ENCODE measurements at regions not wholly inside any gene's neighbourhood (a gene's known extent, or its start where the extent isn't known, plus 50 kb on each side); places are given as distances from the start of the nearest gene placed in this dataset.

DNA sequence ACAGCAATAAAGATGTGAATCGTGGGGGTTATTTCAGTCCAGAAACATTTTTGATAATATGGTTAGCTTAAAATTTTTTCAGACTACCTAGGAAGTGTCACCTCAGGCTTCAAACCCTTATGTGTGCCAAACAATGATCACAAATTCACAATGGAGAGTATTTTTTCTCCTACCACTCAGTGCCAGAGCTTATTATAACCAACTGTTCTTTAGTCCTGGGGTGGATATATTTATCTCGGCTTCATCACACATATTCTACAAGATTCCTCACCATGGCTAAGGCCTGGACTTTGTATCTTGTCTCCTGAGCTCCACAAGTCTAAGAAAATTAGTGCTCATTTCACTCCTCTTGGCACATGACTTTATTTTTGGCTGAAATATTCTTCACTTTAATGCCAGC is 629.1 kb downstream of the RWDD3 start:
- POLR2A ChIA-PET, result no interaction called here

DNA sequence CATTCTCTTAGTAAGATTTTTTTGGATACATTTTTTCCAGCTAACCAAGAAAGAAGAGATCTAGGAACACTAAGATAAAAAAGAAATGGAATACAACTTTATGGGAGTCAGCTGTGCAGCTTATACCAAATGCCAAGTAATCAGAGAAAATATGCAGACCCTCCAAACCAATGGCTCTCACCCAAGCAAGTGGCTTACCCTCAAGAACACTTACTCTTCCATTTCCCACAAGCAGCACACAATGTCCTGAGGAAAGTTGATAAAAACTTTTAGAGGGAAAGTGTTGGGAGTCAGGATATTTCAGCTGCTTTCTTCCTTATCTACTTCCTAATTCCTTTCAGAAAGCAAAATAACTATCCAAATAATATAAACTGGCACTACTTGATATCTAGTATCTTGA is 631.8 kb downstream of the RWDD3 start:
- ChIA-PET CTCF (interaction anchor here (2.0 kb wide), 1 partner anchor 11 kb away, joined by 4 read pairs; no protein-coding TSS in a partner anchor), POLR2A (no interaction called here)
- TF ChIP-seq, protein P1, sequence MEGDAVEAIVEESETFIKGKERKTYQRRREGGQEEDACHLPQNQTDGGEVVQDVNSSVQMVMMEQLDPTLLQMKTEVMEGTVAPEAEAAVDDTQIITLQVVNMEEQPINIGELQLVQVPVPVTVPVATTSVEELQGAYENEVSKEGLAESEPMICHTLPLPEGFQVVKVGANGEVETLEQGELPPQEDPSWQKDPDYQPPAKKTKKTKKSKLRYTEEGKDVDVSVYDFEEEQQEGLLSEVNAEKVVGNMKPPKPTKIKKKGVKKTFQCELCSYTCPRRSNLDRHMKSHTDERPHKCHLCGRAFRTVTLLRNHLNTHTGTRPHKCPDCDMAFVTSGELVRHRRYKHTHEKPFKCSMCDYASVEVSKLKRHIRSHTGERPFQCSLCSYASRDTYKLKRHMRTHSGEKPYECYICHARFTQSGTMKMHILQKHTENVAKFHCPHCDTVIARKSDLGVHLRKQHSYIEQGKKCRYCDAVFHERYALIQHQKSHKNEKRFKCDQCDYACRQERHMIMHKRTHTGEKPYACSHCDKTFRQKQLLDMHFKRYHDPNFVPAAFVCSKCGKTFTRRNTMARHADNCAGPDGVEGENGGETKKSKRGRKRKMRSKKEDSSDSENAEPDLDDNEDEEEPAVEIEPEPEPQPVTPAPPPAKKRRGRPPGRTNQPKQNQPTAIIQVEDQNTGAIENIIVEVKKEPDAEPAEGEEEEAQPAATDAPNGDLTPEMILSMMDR (IDR thresholded peaks at IDR 0.05; ENCODE audit: control extremely low read depth, extremely low read depth, low read depth, missing control alignments), result no peak
- DNase-seq (ENCODE audit: extremely low spot score), result no peak

More for the DNA sequence above, 629.1 kb downstream of the RWDD3 start:
- TF ChIP-seq, protein P1 (IDR thresholded peaks at IDR 0.05; ENCODE audit: control extremely low read depth, extremely low read depth, low read depth, missing control alignments), result no peak
- CTCF ChIA-PET, result no interaction called here
- DNase-seq (ENCODE audit: extremely low spot score), result no peak

DNA sequence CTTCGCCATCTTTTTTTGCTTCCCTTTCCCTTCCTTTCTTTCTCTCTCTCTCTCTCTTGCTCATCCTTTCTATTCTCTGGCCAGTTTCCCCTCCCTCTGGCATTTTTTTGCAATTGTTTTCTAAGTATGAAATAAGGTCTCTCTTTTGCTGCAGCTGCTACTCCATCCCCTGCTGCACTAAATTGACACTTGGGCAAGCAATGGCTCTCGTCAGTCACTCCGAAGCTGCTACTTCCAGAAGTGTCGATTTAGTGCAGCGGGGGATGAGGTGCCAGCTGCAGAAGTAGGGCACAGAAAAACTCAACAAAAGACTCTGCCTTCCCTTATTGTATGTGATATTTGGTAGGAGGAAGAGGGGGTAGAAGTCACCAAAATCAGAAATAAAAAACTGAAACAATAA is 642.3 kb downstream of the RWDD3 start:
- no peak for DNase-seq (ENCODE audit: extremely low spot score)
- CTCF ChIA-PET, result no interaction called here
- POLR2A ChIA-PET, result no interaction called here
- TF ChIP-seq, protein P1 (IDR thresholded peaks at IDR 0.05; ENCODE audit: control extremely low read depth, extremely low read depth, low read depth, missing control alignments), result no peak

DNA sequence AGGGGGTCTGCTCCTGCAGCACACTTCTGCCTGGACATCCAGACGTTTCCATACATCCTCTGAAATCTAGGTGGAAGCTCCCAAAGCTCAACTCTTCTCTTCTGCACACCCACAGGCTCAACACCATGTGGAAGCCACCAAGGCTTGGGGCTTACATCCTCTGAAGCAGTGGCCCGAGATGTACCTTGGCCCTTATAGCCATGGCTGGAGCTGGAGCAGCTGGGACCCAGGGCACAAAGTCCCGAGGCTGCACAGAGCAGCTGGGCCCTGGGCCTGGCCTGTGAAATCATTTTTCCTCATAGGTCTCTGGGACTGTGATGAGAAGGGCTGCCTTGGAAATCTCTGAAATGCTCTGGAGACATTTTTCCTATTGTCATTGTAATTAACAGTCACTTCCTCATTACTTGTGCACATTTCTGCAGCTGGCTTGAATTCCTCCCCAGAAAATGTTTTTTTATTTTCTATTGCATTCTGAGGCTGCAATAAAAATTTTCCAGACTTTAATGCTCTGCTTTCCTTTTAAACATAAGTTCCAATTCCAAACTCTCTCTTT is 645.6 kb downstream of the RWDD3 start:
- TF ChIP-seq, protein P1 (IDR thresholded peaks at IDR 0.05; ENCODE audit: control extremely low read depth, extremely low read depth, low read depth, missing control alignments), result no peak
- DNase-seq (ENCODE audit: extremely low spot score), result no peak
- ChIA-PET POLR2A (no interaction called here), CTCF (no interaction called here)

DNA sequence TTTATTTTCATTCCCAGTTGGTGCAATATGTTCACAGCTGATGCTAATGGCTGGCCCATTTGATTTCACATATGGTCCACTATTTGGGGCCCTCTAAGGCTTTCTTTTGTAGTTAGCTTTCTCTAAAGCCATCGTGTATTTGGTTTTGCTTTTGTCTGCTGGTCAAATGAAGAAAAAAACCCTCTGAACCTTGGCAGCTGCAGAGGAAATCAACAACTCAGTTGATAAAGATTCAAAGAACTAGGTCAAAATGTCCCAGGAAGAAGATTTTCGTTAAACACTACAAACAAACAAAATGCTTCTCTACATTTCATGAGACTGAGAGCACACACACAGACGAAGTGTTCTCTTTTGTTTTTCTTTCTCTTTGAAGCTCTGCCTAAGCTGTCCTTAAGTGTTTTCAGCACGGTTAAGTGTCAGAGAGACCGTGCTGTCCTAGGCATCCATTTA is 655.0 kb downstream of the RWDD3 start:
- TF ChIP-seq, protein P1 (IDR thresholded peaks at IDR 0.05; ENCODE audit: control extremely low read depth, extremely low read depth, low read depth, missing control alignments), result no peak
- ChIA-PET POLR2A (no interaction called here), CTCF (interaction anchor here (1.3 kb wide), 1 partner anchor 11 kb away, joined by 4 read pairs; no protein-coding TSS in a partner anchor)
- DNase-seq (ENCODE audit: extremely low spot score), result no peak

DNA sequence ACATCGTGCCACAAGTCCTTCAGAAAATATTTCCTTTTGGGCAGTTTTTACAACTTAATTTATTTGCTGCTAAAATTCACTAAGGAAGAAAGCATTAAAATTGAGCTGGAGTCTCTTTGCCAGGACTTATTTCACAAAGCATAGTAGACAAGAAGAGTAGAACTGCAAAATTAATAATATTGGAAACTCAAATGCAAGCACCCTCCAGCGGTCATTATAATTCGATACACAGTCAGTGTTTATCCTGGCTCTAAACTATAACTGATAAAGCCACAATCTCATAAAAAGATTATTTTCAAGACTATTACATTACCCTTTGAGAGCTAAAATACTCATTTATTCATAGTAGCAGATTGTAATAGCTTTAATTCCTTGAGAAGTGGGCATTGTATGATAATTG is 655.4 kb downstream of the RWDD3 start:
- DNase-seq (ENCODE audit: extremely low spot score), result no peak
- TF ChIP-seq, protein P1 (IDR thresholded peaks at IDR 0.05; ENCODE audit: control extremely low read depth, extremely low read depth, low read depth, missing control alignments), result no peak
- ChIA-PET CTCF (interaction anchor here (1.3 kb wide), 1 partner anchor 11 kb away, joined by 4 read pairs; no protein-coding TSS in a partner anchor), POLR2A (no interaction called here)

Data from GM10248 (cell line).